ENCODE measurements at regions not wholly inside any gene's neighbourhood (a gene's known extent, or its start where the extent isn't known, plus 50 kb on each side); places are given as distances from the start of the nearest gene placed in this dataset.

DNA sequence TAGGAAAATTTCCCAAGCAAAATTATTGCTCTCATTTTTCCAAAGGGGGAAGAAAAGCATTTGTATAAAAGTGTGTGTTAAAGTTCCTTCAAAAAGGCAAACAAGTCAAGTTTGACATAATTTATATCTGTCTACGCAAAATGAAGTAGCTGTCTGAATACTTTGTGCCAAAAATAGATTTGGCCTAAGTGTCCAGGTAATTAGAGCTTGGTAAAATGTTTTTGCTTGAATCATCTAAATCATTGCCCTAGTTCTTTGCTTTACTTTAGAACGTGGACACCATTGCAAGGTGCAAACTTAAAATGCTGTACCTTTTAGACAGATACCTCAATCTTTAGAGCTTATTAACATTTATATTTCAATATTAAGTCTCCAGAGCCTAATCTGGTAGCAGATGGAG lies 97.6 kb upstream of the MAPRE2 start (continued):
- TF ChIP-seq ETV6 (conservative IDR thresholded peaks at IDR 0.05 in 1 of 2, IDR thresholded peaks at IDR 0.05 in 1 of 2; ENCODE audit: borderline replicate concordance in 1 of 2, low read depth in 1 of 2) = no peak
- TF ChIP-seq, protein P1, sequence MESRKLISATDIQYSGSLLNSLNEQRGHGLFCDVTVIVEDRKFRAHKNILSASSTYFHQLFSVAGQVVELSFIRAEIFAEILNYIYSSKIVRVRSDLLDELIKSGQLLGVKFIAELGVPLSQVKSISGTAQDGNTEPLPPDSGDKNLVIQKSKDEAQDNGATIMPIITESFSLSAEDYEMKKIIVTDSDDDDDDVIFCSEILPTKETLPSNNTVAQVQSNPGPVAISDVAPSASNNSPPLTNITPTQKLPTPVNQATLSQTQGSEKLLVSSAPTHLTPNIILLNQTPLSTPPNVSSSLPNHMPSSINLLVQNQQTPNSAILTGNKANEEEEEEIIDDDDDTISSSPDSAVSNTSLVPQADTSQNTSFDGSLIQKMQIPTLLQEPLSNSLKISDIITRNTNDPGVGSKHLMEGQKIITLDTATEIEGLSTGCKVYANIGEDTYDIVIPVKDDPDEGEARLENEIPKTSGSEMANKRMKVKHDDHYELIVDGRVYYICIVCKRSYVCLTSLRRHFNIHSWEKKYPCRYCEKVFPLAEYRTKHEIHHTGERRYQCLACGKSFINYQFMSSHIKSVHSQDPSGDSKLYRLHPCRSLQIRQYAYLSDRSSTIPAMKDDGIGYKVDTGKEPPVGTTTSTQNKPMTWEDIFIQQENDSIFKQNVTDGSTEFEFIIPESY (IDR thresholded peaks at IDR 0.05) = no peak
- TF ChIP-seq RAD51 (IDR thresholded peaks at IDR 0.05) = no peak

DNA sequence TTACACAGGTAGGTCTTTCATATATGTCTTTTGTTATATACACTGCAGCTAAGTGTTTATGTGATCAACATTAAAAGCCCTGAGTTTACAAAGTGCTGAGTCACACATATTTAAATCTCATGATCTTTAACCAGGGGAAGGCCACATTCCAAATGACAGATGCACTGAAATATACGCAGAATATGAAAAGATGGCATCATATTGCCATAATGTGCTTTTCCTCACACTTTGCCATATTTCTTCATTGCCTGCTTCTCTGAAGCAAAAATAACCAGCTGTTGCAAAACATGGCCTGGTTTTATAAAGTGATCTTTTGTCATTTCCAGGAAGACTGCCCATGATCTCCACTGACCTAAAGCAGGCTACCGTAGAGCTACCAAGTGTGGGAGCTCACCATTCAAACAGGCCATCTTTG lies 93.5 kb upstream of the MAPRE2 start:
- Histone ChIP-seq H3K4me3 (no peak overlapping the region), H3K4me1 (ENCODE audit: control insufficient read depth, insufficient read depth, low read length) (no peaks in the 10 kb centered on the region), H3K4me2 (ENCODE audit: control insufficient read depth, insufficient read depth) (no peak overlapping the region), H3K36me3 (ENCODE audit: control insufficient read depth in 2 of 2, insufficient read depth in 2 of 2, low read length in 1 of 2) (no peaks in the 10 kb centered on the region), H3K9ac (ENCODE audit: control insufficient read depth, insufficient read depth, low read length) (no peak overlapping the region), H3K27me3 (replicated peaks in 1 of 2; ENCODE audit: control insufficient read depth in 2 of 2, insufficient read depth in 2 of 2, low read length in 1 of 2) (no peaks in the 10 kb centered on the region), H3K9me3 (replicated peaks; ENCODE audit: control insufficient read depth, insufficient read depth, low read length) (no peaks in the 10 kb centered on the region), H2AFZ (ENCODE audit: control insufficient read depth, low read depth, low read length) (no peak overlapping the region), H4K20me1 (ENCODE audit: control insufficient read depth, insufficient read depth) (no peaks in the 10 kb centered on the region), H3K79me2 (ENCODE audit: control insufficient read depth, insufficient read depth, low read length) (no peaks in the 10 kb centered on the region), H3K27ac (ENCODE audit: control insufficient read depth, insufficient read depth) (no peak overlapping the region)
- in situ Hi-C loops (cut with MboI) (no loop called here), intact Hi-C loops (cut with micrococcal nuclease; ENCODE audit: unreplicated experiment) (no loop called here)
- ChIA-PET CTCF (no interaction called here), POLR2A (no interaction called here), SMC1A (ENCODE audit: uncharacterized antibody, unreplicated experiment) (interaction anchor here (0.9 kb wide), 1 partner anchor 17 kb away, joined by 3 read pairs; no protein-coding TSS in a partner anchor), RAD21 (ENCODE audit: unreplicated experiment) (no interaction called here)
- WGBS (ENCODE audit: insufficient coverage, insufficient replicate concordance, low lambda C conversion rate, missing lambda C conversion rate) = 46% methylated on average over 2 of the region's 2 CpGs
- no peak for ATAC-seq
- no peak for FAIRE-seq
- TF ChIP-seq, protein P2, sequence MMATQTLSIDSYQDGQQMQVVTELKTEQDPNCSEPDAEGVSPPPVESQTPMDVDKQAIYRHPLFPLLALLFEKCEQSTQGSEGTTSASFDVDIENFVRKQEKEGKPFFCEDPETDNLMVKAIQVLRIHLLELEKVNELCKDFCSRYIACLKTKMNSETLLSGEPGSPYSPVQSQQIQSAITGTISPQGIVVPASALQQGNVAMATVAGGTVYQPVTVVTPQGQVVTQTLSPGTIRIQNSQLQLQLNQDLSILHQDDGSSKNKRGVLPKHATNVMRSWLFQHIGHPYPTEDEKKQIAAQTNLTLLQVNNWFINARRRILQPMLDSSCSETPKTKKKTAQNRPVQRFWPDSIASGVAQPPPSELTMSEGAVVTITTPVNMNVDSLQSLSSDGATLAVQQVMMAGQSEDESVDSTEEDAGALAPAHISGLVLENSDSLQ (IDR thresholded peaks at IDR 0.05) = no peak
- no peak for TF ChIP-seq MYC (IDR thresholded peaks at IDR 0.05; ENCODE audit: insufficient read depth, insufficient read length, insufficient replicate concordance, low read length, severe bottlenecking)
- TF ChIP-seq SMAD5 (IDR thresholded peaks at IDR 0.05; ENCODE audit: low read depth) = no peak
- no peak for TF ChIP-seq CREB1 (IDR thresholded peaks at IDR 0.05; ENCODE audit: low read depth)
- TF ChIP-seq FOS (IDR thresholded peaks at IDR 0.05; ENCODE audit: borderline replicate concordance, extremely low read depth, insufficient read length) = no peak
- TF ChIP-seq, protein P3, sequence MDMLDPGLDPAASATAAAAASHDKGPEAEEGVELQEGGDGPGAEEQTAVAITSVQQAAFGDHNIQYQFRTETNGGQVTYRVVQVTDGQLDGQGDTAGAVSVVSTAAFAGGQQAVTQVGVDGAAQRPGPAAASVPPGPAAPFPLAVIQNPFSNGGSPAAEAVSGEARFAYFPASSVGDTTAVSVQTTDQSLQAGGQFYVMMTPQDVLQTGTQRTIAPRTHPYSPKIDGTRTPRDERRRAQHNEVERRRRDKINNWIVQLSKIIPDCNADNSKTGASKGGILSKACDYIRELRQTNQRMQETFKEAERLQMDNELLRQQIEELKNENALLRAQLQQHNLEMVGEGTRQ (IDR thresholded peaks at IDR 0.05; ENCODE audit: borderline replicate concordance, low read depth, low read length) = no peak
- TF ChIP-seq CBX5 (IDR thresholded peaks at IDR 0.05; ENCODE audit: low read depth) = no peak
- TF ChIP-seq BHLHE40 (IDR thresholded peaks at IDR 0.05; ENCODE audit: borderline replicate concordance in 1 of 2, low read depth in 2 of 2, low read length in 1 of 2) = no peak
- no peak for TF ChIP-seq HDAC6 (IDR thresholded peaks at IDR 0.05; ENCODE audit: unreplicated experiment)
- TF ChIP-seq, protein P4, sequence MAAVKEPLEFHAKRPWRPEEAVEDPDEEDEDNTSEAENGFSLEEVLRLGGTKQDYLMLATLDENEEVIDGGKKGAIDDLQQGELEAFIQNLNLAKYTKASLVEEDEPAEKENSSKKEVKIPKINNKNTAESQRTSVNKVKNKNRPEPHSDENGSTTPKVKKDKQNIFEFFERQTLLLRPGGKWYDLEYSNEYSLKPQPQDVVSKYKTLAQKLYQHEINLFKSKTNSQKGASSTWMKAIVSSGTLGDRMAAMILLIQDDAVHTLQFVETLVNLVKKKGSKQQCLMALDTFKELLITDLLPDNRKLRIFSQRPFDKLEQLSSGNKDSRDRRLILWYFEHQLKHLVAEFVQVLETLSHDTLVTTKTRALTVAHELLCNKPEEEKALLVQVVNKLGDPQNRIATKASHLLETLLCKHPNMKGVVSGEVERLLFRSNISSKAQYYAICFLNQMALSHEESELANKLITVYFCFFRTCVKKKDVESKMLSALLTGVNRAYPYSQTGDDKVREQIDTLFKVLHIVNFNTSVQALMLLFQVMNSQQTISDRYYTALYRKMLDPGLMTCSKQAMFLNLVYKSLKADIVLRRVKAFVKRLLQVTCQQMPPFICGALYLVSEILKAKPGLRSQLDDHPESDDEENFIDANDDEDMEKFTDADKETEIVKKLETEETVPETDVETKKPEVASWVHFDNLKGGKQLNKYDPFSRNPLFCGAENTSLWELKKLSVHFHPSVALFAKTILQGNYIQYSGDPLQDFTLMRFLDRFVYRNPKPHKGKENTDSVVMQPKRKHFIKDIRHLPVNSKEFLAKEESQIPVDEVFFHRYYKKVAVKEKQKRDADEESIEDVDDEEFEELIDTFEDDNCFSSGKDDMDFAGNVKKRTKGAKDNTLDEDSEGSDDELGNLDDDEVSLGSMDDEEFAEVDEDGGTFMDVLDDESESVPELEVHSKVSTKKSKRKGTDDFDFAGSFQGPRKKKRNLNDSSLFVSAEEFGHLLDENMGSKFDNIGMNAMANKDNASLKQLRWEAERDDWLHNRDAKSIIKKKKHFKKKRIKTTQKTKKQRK (IDR thresholded peaks at IDR 0.05; ENCODE audit: low read depth, low read length) = no peak
- no TSS peak for BruUV-seq (replicated peaks)
- DNase-seq (ENCODE audit: low read depth, low spot score) = no peak
